GM21825 (cell line): ENCODE measurements at regions not wholly inside any gene's neighbourhood (a gene's known extent, or its start where the extent isn't known, plus 50 kb on each side); places are given as distances from the start of the nearest gene placed in this dataset.

Experiments used
- ATAC-seq: cut with Tn5 transposase; IDR thresholded peaks from one replicate; pipeline ENCODE4 v1.9.1; 2021; ENCODE audit warnings: mild to moderate bottlenecking, moderate library complexity; ENCODE audit not compliant: unreplicated experiment

GRCh38 chr16:86210403-86211193 is 299.7 kb upstream of the FOXF1 start:
- ATAC-seq, result no peak

DNA sequence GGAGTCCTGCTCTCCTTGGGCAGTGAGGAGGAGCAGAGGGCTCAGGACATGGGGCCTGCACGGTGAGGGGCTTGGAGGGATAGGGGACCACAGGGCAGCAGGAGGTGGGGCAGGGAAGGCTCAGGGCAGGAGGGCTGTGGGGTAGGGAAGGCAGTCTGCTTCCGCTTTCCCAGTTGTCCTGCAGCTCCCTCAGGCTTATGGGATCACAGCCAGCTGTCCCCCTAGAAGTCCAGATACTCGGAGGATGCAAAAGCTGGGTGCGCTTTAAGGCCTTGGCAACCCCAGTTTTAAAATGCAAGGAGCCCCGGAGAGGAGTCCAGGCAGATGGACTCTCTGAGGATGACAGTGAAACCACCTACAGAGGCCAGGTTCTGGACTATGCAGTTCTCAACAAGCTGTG is 299.1 kb upstream of the FOXF1 start:
- ATAC-seq, result no peak

GRCh38 chr16:86211800-86212199 is 298.5 kb upstream of the FOXF1 start:
- no peak for ATAC-seq

DNA sequence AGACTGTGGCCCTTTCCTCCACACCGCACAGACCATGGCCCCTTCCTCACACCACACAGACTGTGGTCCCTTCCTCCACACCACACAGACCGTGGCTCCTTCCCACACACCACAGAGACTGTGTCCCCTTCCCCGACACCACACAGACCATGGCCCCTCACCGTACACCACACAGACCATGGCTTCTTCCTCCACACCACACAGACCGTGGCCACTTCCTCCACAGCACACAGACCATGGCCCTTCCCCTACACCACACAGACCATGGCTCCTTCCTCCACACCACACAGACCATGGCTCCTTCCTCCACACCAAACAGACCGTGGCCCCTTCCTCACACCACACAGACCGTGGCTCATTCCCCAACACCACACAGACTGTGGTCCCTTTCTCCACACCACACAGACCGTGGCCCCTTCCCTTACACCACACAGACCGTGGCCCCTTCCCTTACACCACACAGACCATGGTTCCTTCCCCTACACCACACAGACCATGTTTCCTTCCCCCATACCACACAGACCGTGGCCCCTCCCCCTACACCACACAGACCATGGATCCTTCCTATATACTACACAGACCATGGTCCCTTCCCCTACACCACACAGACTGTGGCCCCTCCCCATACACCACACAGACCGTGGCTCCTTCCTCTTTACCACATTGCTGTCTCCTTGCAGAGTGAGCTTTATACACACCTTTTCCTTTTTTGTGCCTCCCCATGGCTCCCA is 297.5 kb upstream of the FOXF1 start:
- ATAC-seq, result no peak

DNA sequence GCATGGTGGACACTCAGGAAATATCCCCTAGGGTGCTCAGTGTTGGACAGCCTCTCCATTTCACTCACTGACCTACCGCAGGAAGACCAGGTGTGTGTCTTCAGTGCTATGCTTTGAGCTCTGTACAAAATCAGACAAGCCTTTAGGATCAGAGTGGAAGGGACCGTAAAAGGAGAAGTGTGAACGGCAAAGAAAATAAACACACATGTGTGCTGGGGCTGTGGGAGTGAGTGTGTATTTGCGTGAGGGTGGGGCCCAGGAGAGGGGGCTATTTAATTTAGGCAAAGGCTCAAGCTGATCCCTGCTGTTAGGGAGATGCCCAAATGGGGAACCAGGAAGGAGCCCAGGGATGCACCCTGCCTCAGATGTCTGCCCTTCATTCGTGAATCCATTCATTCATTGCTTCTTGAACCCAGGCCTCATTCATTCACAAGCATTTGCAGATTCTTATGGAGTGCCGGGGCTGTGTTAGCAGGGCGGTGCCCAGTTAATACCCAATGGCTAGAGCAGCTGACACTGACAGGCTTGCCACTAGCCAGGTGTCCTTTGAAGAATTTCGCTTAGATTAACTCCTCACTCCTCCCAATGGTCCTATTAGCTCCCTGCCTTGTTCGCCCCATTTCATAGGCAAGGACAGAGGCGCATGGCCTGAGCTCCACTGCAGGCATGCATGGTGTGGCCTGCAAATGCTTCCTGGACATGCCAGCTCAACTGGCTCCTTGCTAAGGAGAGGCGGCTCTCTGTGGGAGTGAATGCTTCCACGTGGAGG is 296.7 kb upstream of the FOXF1 start:
- ATAC-seq, result no peak

GRCh38 chr16:86214326-86215232 is 295.7 kb upstream of the FOXF1 start:
- ATAC-seq, result no peak

GRCh38 chr16:86215233-86215978 is 294.9 kb upstream of the FOXF1 start:
- ATAC-seq, result no peak

GRCh38 chr16:86215979-86216585 is 294.2 kb upstream of the FOXF1 start:
- ATAC-seq, result no peak

GRCh38 chr16:86216591-86216990 is 293.7 kb upstream of the FOXF1 start:
- no peak for ATAC-seq

DNA sequence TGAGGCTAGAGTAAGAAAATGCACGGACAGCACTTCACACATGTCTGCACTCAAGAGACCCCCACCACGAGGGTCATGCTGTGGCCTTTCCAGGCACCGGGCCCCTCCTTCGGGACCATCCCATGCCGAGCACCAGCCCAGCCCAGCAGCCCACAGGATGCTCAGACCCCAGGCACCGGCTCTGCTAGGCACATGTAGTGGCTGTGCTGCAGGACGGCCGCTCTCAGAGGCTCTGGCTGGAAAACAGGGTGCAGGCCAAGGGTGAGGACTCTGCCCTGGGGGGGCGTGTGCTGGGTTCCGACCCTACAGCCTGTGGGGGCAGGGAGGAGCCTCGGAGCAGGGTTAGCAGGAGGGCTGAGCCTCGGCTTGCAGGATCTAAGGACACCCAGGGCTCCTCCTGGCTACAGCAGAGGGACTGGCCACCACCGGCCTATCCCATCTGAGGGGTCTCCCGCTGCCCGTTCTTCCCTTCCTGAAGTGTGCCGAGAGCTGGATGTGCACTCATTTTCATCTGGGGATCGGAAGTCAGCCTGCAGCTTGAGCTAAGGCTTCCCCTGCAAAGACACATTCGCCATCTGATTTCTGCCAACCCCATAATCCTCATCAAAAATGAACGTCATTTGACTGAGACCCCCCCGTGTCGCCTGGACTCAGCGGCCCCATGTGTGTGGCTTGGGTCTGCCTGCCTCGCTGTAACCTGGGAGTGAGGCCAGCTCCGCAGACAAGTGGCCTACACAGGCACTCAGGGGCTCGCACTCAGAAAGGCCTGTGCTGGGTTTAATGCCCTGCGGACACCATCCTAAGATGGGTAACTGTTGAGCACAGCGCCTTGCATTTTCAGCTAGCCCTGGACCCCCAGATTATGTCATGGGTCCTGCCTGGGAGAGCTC is 293.1 kb upstream of the FOXF1 start:
- ATAC-seq, result no peak

DNA sequence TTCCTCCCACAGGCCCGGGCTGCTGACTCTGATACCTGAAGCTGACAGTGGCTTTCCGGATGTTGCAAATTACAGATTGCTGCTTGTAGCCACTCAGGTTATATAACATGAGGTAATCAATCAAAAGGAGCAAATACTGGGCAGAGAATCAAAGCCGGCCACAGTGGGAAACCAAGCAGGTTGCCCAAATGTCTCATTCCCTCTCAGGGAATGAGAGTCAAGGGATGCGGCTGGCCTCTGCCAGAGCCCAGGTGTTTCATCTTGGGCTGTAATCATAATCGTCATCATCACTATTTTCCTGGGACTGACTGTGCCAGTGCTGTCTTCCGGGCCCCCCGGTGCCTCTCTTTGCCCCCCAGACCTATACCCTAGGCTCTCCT is 292.4 kb upstream of the FOXF1 start:
- ATAC-seq, result no peak

DNA sequence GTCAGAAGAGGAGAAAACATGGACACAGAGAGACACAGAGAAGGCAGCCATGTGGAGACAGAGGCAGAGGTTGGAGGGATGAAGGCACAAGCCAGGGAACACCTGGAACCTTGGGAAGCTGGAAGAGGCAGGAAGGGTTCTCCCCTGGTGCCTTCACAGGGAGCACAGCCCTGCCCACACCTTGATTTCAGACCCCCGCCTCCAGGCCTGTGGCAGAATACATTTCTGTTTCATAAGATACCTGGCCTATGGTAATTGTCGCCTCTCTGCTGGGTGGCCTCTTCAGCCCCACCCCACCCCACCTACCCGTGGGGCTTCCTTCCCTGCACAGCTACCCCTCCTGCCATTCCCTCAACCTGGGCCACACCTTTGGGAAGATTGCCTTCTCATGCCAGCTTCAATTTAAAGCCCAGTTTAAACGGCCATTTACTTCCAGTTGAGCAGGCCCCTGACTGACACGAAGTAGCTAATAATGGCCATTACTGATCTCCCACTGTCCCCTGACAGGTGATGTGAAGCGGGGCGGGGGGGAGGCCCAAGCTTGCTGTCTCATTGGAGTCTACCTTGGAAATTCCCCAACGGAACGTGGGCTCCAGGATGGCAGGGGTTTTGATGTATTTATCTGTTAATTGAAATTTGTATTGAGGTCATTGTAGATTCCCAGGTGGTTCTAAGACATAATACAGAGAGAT is 291.7 kb upstream of the FOXF1 start:
- no peak for ATAC-seq

- no peak for ATAC-seq
These were observed 290.5 kb upstream of the FOXF1 start for GRCh38 chr16:86219655-86220445.

DNA sequence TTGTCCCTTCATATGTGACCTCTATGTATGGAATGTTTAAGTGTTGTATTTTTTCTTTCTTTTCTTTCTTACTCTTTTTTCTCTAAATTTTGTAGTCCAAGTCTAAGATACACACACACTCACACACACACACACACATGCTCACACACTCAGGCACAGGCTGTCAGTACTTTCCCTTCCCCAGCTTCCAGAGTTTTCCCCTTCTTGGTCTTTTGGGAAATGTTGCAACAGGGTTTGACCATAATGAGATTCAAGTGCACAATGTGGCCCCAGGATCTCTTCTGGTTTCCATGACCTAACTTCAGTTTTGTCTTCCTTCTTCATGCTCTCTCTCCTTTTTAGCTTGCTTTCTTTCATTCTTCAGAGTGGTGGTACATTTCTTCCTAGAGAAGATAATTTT is 289.8 kb upstream of the FOXF1 start:
- no peak for ATAC-seq

DNA sequence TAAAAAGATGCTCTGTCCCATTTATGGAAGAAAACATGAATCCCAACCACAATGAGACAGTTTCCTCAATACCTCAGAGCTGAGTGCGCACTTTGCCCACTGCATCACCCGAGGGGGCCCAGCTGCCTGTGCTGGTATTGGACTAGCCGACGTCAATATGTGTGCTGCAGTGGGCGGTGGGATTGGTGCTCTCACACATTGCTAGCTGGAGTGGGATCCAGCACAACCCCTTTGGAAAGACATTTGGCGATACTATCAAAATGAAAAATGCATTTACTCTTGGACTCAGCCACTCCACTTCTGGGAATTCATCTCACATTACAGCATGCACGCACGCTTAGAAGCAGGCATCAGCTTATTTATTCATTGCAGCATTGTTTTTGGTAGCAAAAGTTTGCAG is 289.2 kb upstream of the FOXF1 start:
- ATAC-seq, result no peak

- no peak for ATAC-seq
These were observed 287.8 kb upstream of the FOXF1 start for GRCh38 chr16:86222547-86222946.

- no peak for ATAC-seq
These were observed 287.3 kb upstream of the FOXF1 start for GRCh38 chr16:86222965-86223551.
